ENCODE measurements at regions not wholly inside any gene's neighbourhood (a gene's known extent, or its start where the extent isn't known, plus 50 kb on each side); places are given as distances from the start of the nearest gene placed in this dataset.
A peak's percentile ranks its signal among the peaks of the same experiment; 100 is the strongest.
"Not testable (repeated sequence)": the region's sequence is repeated elsewhere in the genome, so short reads cannot be mapped to it uniquely, and the experiment has no call there.

DNA sequence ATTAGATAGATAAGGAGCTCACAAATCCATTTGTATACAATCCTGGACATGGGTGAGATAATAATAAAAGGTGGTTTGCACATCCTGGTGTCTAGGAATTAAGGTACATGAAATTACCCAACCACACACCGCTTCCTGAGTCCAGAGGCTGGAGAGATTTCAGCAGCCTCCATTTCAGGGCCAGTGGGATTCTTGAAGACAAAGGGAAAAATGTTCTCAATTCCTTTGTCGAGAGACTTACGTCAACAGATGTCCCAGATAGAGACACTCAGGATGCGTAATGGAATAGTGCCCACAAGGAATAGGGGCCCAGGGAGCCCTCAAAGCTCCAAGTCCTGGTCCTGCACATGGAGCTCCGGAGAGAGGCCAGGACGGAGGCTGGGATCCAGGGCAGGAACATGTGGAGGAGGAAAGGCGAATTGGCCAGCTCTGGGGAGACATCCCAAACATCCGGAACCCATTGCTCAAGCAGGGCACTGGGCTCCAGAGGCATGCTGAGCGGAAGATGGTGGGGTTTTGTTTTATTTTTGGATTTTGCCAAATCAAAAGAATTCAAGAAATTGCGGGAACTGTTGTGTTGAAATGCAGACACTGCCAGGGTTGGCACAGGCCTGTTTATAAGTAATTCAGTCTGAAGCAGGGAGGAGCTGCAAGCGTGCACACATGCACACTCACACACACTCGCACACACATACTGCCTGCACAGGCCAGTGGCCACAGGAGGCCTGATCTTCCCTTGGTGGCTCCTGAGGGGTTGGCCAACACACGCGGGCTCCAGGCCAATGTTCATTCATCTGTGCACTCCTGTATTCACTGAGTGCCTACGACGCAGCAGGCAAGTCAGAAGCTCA lies 97.2 kb downstream of the NOG start:
- no peak for DNase-seq

- no peak for DNase-seq
Observed at GRCh38 chr17:56694825-56695224, 101.3 kb downstream of the NOG start.

- DNase-seq: no peak
Observed at GRCh38 chr17:56697190-56697589, 103.7 kb downstream of the NOG start.

- DNase-seq: no peak
Observed at GRCh38 chr17:56699186-56699894, 105.8 kb downstream of the NOG start.

DNA sequence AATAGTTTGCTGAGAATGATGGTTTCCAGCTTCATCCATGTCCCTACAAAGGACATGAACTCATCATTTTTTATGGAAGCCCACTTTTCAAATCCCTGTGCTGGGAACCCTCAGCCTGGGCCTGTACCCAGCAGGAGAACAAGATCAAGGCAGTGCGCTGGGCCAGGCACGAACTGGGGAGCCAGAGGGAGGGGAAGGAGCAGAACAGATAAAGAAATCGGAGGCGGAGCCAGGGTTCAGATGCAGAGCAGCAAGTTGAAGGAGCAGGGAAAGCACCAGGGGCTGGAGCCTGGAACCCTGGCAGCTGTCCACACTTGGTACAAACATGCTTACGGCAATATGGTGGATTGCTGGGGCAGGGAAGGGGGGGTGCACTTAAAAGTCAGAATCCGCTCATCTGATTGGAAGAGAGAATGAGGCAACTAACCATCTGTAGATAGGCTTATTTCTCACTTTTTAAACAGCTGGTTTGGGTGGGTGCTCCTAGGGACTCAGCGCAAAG lies 107.5 kb downstream of the NOG start:
- DNase-seq: no peak

GRCh38 chr17:56707312-56708219 lies 114.1 kb downstream of the NOG start:
- DNase-seq: no peak

- DNase-seq: no peak
Observed at GRCh38 chr17:56708220-56708558, 114.7 kb downstream of the NOG start.

GRCh38 chr17:56708670-56709410 lies 115.3 kb downstream of the NOG start:
- no peak for DNase-seq

DNA sequence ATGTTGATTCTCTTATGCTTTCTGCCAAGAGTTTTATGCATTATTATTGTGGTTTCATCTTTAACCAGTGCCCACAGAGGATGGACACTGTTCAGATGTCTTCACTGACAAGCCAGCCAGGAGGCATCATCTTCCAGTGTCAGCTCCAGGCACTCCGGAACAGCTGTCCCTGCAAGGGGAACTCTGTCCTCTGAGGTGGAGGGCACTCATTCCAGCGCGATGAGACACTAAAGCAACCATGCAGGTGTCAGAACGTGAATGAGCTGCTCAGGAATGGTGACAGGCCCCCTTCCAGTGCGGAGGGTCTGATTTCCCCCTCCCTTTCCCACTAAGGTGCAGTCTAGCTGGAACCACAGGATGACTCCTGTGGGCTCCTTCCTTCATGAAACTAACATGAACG lies 117.5 kb downstream of the NOG start:
- DNase-seq: no peak

DNA sequence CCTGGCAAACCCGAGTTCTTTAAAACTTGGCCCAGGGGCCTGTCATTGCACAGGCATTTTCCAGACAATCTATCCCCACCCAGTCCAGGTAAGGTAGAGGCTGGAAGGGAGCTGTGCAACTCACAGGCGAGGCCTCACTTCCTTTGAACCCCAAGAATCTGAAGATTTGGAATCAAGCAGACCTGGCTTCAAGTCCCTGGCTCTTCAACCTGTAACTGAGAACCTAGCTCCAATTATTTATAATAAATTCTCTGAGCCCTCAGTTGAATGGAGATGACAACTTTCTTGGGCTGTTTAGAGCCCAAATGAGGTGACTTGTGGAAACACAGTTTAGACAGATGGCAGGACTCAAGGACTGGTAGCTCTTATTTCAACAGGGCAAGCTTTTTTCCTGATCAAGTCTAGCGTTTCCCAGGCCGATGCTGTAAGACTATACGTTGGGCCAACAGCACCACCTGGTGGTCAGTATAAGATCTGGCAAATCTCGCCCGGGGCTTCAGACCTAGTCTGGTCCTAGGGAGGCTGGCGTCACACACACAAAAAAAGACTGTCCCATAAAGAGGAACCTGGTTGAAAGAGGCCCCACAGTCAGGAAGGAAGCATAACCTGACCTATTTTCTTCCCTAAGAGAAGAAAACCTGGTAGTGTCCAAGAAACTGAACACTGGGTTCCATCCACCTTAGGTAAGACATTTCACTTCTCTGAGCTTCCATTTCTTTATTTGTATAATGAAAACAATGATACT lies 117.9 kb downstream of the C17orf67 start:
- peak; percentile 92 for DNase-seq

DNA sequence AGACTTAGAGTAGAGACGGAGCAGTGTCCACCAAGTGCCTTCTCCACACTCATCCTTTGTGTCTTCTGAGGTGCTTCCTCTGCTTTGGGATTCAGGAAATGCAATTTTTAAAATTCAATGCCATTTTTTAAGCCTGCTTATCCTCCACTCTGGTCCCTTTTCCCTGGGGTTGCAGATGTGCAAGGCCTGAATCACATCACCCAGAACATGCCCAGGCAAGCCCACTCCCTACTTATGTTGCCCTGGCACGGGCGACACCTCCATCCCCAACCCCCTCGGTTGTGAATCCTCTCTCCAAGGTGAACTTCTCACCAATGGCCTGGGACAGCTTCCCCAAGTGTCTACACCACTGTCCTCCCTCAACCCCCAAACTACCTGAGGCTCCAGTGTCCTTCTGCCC lies 116.2 kb downstream of the C17orf67 start:
- DNase-seq: no peak

DNA sequence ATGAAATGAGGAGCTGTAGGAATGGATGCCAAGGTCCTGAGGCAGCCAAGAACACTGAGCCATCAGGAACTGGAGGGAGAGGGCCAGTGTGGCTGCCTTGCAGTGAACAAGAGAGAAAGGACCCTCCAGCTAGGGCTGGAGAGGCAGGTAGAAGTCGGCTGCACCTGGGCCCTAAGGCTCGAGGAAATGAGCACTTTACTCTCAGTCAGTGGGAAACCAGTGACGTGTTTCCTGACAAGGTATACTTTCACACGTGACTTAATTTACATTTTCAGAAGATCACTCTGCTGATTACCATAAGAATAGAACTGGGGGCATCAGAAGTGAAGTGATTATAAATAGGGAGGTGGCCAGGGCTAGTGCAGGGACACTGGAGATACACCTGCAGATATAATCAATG lies 115.2 kb downstream of the C17orf67 start:
- no peak for DNase-seq

DNA sequence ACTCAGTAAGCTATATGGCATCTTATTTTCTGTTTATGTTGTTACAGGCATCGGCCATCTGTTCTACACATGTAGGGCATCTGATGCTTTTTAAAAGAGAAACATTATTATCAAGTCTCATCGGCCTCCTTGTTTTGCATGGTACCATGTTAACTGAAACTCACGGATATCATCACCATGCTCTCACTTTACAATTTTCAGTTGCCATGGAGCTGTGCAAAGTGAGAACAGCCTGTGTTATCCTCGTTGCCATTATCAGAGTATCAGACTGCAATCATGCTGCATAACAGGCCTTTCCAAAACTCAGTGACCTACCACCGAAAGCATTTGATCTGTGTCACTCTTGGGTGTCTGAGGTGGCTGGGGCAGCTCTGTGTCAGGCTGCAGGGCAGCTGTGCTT lies 110.3 kb downstream of the C17orf67 start:
- no peak for DNase-seq

- DNase-seq: no peak
Observed at GRCh38 chr17:56724664-56725063, 109.1 kb downstream of the C17orf67 start.

- no peak for DNase-seq
Observed at GRCh38 chr17:56725144-56725543, 108.6 kb downstream of the C17orf67 start.

- no peak for DNase-seq
Observed at GRCh38 chr17:56727876-56728617, 105.7 kb downstream of the C17orf67 start.

- DNase-seq: not testable (repeated sequence)
Observed at GRCh38 chr17:56731096-56731495, 102.6 kb downstream of the C17orf67 start.

- no peak for DNase-seq
Observed at GRCh38 chr17:56733833-56734232, 99.9 kb downstream of the C17orf67 start.

- DNase-seq: no peak
Observed at GRCh38 chr17:56735842-56736241, 97.9 kb downstream of the C17orf67 start.

GRCh38 chr17:56737421-56738161 lies 96.1 kb downstream of the C17orf67 start:
- no peak for DNase-seq

Measured in suppressor macrophage treated with lipopolysaccharide for 4 hours (primary cell).